Lung (tissue), 11 donors: ENCODE measurements at regions not wholly inside any gene's neighbourhood (a gene's known extent, or its start where the extent isn't known, plus 50 kb on each side); places are given as distances from the start of the nearest gene placed in this dataset.

ENCODE experiments used
- ATAC-seq: fragments of 200-7000 bp; cut with Tn5 transposase; one replicate; pipeline ENCODE4 v1.9.1; 2020; ENCODE audit warnings: moderate number of reproducible peaks; ENCODE audit not compliant: insufficient read depth, low FRiP score
- DNase-seq, 3 donors: peaks; one replicate each; pipeline ENCODE4 v3.0.0-alpha.2; 2013 to 2017
- H3K27ac ChIP-seq, 2 donors: one replicate each; pipeline ENCODE4 v1.5.1; 2013; ENCODE audit warnings: mild to moderate bottlenecking in 2 of 2, moderate library complexity in 2 of 2, control low read depth in 1 of 2, inconsistent platforms in 1 of 2, low read depth in 1 of 2, low read length in 1 of 2
- H3K27me3 ChIP-seq, 3 donors: one replicate each; pipeline ENCODE4 v1.5.1; 2013; ENCODE audit warnings: low read length in 2 of 3; ENCODE audit not compliant: control insufficient read depth in 3 of 3, insufficient read depth in 3 of 3
- H3K36me3 ChIP-seq, 4 donors: one replicate each; pipeline ENCODE4 v1.5.1; 2013; ENCODE audit warnings: low read length in 4 of 4, mild to moderate bottlenecking in 1 of 4, moderate library complexity in 1 of 4; ENCODE audit not compliant: control insufficient read depth in 4 of 4, insufficient read depth in 4 of 4
- H3K4me1 ChIP-seq, 5 donors: one replicate each; pipeline ENCODE4 v1.5.1; 2013; ENCODE audit warnings: low read length in 5 of 5, mild to moderate bottlenecking in 2 of 5, moderate library complexity in 1 of 5; ENCODE audit not compliant: control insufficient read depth in 5 of 5, insufficient read depth in 5 of 5
- H3K4me3 ChIP-seq: one replicate; pipeline ENCODE4 v1.5.1; 2013; ENCODE audit warnings: mild to moderate bottlenecking, control low read depth, moderate library complexity
- H3K9ac ChIP-seq, 2 donors: one replicate each; pipeline ENCODE4 v1.5.1; 2013; ENCODE audit warnings: low read length in 2 of 2, control low read depth in 1 of 2; ENCODE audit not compliant: insufficient read depth in 1 of 2
- H3K9me3 ChIP-seq, 4 donors: one replicate each; pipeline ENCODE4 v1.5.1; 2013; ENCODE audit warnings: low read length in 3 of 4, mild to moderate bottlenecking in 1 of 4, moderate library complexity in 1 of 4; ENCODE audit not compliant: control insufficient read depth in 4 of 4, insufficient read depth in 3 of 4
- WGBS, 2 donors: extraction: QIAGEN DNeasy Blood & Tissue Kit; methylation state at CpG; one replicate each; pipeline ENCODE4 v1.1.7; 2013; 5-methylcytosine and 5-hydroxymethylcytosine counted together
- TF ChIP-seq, protein P1 (sequence below): IDR thresholded peaks from 2 replicates; pipeline ENCODE4 v1.5.1; 2012; ENCODE audit warnings: mild to moderate bottlenecking; ENCODE audit errors: control extremely low read depth, extremely low read depth
- donor health status: control.
- donor health status: control.
- donor health status: Bipolar disorder and iron deficiency.
- donor health status: healthy.
- donor health status: DM: yes; HTN: yes; CAD: no.

DNA sequence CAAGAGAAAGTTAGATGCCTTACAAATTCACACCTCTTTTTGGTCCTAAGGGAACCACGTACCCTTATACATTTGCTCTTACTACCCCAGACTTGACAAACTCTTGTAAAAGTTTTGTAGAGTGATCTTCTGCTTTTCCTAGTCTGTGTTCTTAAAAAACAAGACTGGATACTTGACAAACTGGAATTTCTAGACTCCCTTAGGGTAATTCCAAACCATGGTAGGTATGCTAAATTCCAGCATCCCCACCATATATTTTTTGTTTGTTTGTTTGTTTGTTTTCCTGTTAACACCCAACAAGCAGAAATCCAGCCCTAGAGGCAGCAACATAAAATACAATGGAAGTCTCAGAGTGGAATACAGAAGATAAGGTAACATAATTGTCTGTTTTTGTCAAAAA, 280.7 kb upstream of the NR2F2 start:
- Histone ChIP-seq H3K36me3 (no peaks in the 10 kb centered on the region), H3K4me1 (peaks cover 4 to 34% (median 6%) of the 10 kb centered on the region in 5 donors), H3K9me3 (peaks cover 0 to 2% (median 0%) of the 10 kb centered on the region in 4 donors), H3K9ac (no peak overlapping the region), H3K4me3 (no peak overlapping the region), H3K27me3 (no peaks in the 10 kb centered on the region), H3K27ac (no peak overlapping the region)
- 80 to 89% methylated on average over 1 of the region's 1 CpG for WGBS, 2 donors
- ATAC-seq = no peak
- TF ChIP-seq, protein P1, sequence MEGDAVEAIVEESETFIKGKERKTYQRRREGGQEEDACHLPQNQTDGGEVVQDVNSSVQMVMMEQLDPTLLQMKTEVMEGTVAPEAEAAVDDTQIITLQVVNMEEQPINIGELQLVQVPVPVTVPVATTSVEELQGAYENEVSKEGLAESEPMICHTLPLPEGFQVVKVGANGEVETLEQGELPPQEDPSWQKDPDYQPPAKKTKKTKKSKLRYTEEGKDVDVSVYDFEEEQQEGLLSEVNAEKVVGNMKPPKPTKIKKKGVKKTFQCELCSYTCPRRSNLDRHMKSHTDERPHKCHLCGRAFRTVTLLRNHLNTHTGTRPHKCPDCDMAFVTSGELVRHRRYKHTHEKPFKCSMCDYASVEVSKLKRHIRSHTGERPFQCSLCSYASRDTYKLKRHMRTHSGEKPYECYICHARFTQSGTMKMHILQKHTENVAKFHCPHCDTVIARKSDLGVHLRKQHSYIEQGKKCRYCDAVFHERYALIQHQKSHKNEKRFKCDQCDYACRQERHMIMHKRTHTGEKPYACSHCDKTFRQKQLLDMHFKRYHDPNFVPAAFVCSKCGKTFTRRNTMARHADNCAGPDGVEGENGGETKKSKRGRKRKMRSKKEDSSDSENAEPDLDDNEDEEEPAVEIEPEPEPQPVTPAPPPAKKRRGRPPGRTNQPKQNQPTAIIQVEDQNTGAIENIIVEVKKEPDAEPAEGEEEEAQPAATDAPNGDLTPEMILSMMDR = no peak
- DNase-seq = no peak

DNA sequence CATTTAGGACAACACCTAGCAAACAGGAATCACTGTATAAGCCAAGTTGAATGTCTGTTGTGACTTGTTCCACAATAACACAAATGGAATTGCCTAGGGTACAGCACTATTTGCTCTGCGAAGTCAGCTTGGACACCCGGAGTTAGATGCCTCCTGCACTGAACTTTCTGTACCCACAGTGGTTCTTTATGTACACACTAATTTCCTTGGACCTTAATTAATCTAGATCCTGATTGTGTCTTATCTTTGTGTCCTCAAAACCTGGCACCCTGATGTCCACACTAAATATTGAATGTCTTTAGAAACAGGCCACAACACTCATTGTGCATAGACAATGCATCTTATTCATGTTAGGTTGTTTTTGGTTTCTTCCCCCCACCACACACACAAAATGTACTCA, 278.9 kb upstream of the NR2F2 start:
- TF ChIP-seq, protein P1 = no peak
- H3K4me3 ChIP-seq = no peak overlapping the region
- no peak for ATAC-seq
- DNase-seq = no peak
- 79 to 80% methylated on average over 2 of the region's 2 CpGs for WGBS, 2 donors
- H3K27ac ChIP-seq = no peak overlapping the region
- no peaks in the 10 kb centered on the region for H3K36me3 ChIP-seq
- H3K9ac ChIP-seq = no peak overlapping the region
- peaks cover 0 to 2% (median 0%) of the 10 kb centered on the region in 4 donors for H3K9me3 ChIP-seq
- H3K4me1 ChIP-seq = peaks cover 4 to 34% (median 6%) of the 10 kb centered on the region in 5 donors
- no peaks in the 10 kb centered on the region for H3K27me3 ChIP-seq

DNA sequence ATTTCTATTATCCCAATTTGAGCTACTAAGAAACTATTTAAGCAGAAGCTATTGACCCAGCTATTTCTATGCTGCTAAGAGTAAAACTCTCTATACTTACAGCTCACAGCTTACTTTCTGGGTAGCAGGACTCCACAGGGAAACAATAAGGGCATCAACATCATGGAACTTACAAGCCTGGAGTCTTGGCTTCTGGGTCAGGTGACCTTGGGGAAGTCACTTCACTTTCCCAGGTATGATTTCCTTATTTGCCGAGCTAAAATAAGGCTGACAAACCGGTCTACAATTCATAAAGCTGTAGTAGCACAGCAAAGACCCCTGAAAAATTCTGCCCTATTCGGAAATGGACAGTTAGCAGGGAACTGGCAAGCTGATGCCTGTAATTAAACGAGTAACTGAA, 278.3 kb upstream of the NR2F2 start:
- Histone ChIP-seq H3K36me3 (no peaks in the 10 kb centered on the region), H3K4me3 (no peak overlapping the region), H3K9me3 (peaks cover 0 to 2% (median 0%) of the 10 kb centered on the region in 4 donors), H3K27ac (no peak overlapping the region), H3K4me1 (peaks cover 0 to 29% (median 6%) of the 10 kb centered on the region in 5 donors), H3K27me3 (no peaks in the 10 kb centered on the region), H3K9ac (no peak overlapping the region)
- no peak for ATAC-seq
- TF ChIP-seq, protein P1 = no peak
- DNase-seq = no peak
- WGBS, 2 donors = 49 to 59% methylated on average over 4 of the region's 4 CpGs

DNA sequence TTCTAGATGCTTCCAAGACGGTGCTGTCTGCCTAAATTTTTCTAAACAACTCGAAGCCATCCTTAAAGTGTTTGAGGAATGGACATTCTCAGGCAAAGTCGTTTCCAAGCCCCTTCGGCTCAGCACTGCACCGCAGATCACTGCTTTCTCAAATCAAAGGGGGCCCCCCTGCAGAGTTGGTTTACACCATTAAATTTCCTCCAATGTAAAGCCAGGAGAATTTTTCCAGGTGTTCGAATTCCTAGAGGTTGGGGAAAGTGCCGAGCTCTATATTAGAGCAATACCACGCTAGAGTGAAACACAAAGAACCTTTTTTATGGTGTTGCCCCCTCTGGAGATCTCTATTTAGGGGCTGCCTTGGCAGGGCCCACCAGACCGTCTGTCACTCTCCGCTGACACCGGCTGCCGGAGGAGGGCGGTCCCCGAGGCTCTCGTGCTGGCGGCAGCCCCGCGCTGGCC, 277.9 kb upstream of the NR2F2 start:
- H3K27ac ChIP-seq = peak overlapping the region; percentile 68 to 91
- no peak for ATAC-seq
- no peak overlapping the region for H3K9ac ChIP-seq

More for the DNA sequence above, 277.9 kb upstream of the NR2F2 start:
- H3K4me1 ChIP-seq = peaks cover 0 to 24% (median 6%) of the 10 kb centered on the region in 5 donors
- WGBS, 2 donors = 19 to 37% methylated on average over 18 of the region's 18 CpGs
- H3K9me3 ChIP-seq = peaks cover 0 to 2% (median 0%) of the 10 kb centered on the region in 4 donors
- TF ChIP-seq, protein P1 = no peak
- no peak overlapping the region for H3K4me3 ChIP-seq
- peak in 1 of 3 donors; percentile 43 for DNase-seq
- H3K36me3 ChIP-seq = no peaks in the 10 kb centered on the region
- no peaks in the 10 kb centered on the region for H3K27me3 ChIP-seq
